T-cell (primary cell): ENCODE measurements at regions not wholly inside any gene's neighbourhood (a gene's known extent, or its start where the extent isn't known, plus 50 kb on each side); places are given as distances from the start of the nearest gene placed in this dataset.
"Not testable (repeated sequence)": the region's sequence is repeated elsewhere in the genome, so short reads cannot be mapped to it uniquely, and the experiment has no call there.

Experiments used
- ATAC-seq, 4 experiments: fragments of 200-7000 bp in 3 of 4; fragments of 150-1000 bp in 1 of 4; cut with Tn5 transposase; replicated peaks in 1 of 4; 1 replicate in 3 of 4; 2 replicates in 1 of 4; pipeline ENCODE4 v1.10.0; 2021; ENCODE audit warnings: moderate library complexity in 3 of 4, mild to moderate bottlenecking in 2 of 4, moderate number of reproducible peaks in 1 of 4
- CTCF ChIA-PET, 2 donors: fragments of 300-600 bp; sonication (Branson Sonifier 250); formaldehyde crosslinking; loops; one replicate each; lab custom pipeline; 2022; ENCODE audit warnings: antibody characterized with exemption in 2 of 2; lab: Charles Lee
- POLR2A ChIA-PET, 2 donors: fragments of 300-600 bp; sonication (Branson Sonifier 250); formaldehyde crosslinking; loops; one replicate each; lab custom pipeline; 2022; ENCODE audit warnings: antibody characterized with exemption in 2 of 2; lab: Charles Lee
- DNase-seq, 35 experiments: peaks; one replicate each; pipeline versions ENCODE4 v3.0.0 to v3.0.0-alpha.2; 2013 to 2023
- H3K27ac ChIP-seq: one replicate; pipeline ENCODE4 v1.5.1; 2013; ENCODE audit warnings: low read length
- H3K27me3 ChIP-seq, 2 experiments: replicated peaks in 1 of 2; 1 replicate in 1 of 2; 2 replicates in 1 of 2; pipeline versions ENCODE4 v1.6.1 to v1.7.0; 2013; ENCODE audit warnings: low read length in 1 of 2, mixed read lengths in 1 of 2; ENCODE audit not compliant: control insufficient read depth in 2 of 2, insufficient read depth in 2 of 2; ENCODE audit errors: extremely low read depth in 1 of 2
- H3K36me3 ChIP-seq, 2 donors: 1 replicate in 1 of 2; 2 replicates in 1 of 2; pipeline versions ENCODE4 v1.6.1 to v1.7.0; 2013; ENCODE audit warnings: low read length in 1 of 2; ENCODE audit not compliant: control insufficient read depth in 2 of 2, insufficient read depth in 1 of 2; ENCODE audit errors: extremely low read depth in 1 of 2
- H3K4me1 ChIP-seq, 2 experiments: 1 replicate in 1 of 2; 2 replicates in 1 of 2; pipeline versions ENCODE4 v1.6.1 to v1.7.0; 2013; ENCODE audit warnings: low read length in 2 of 2, mixed read lengths in 1 of 2; ENCODE audit not compliant: insufficient read depth in 2 of 2, control insufficient read depth in 1 of 2; ENCODE audit errors: extremely low read depth in 1 of 2
- H3K4me3 ChIP-seq, 2 donors: 1 replicate in 1 of 2; 2 replicates in 1 of 2; pipeline versions ENCODE4 v1.5.1 to v1.7.0; 2013; ENCODE audit warnings: mild to moderate bottlenecking in 2 of 2, low read length in 1 of 2, moderate library complexity in 1 of 2; ENCODE audit not compliant: control insufficient read depth in 1 of 2; ENCODE audit errors: extremely low read depth in 1 of 2
- H3K9me3 ChIP-seq: 2 replicates; pipeline ENCODE4 v1.7.0; 2013
- H3K27ac Mint-ChIP-seq, 2 donors: one replicate each; pipeline ENCODE4 v1.8.0; 2020 to 2021; ENCODE audit warnings: mild to moderate bottlenecking in 2 of 2, mixed read lengths in 2 of 2
- H3K27me3 Mint-ChIP-seq, 2 donors: one replicate each; pipeline ENCODE4 v1.8.0; 2021 to 2022; ENCODE audit warnings: mixed read lengths in 2 of 2
- H3K36me3 Mint-ChIP-seq: one replicate; pipeline ENCODE4 v1.8.0; 2021; ENCODE audit warnings: mixed read lengths
- H3K4me1 Mint-ChIP-seq, 3 donors: one replicate each; pipeline ENCODE4 v1.8.0; 2020 to 2022; ENCODE audit warnings: mixed read lengths in 3 of 3, mild to moderate bottlenecking in 1 of 3
- H3K4me3 Mint-ChIP-seq, 3 donors: one replicate each; pipeline ENCODE4 v1.8.0; 2020 to 2022; ENCODE audit warnings: mild to moderate bottlenecking in 3 of 3, mixed read lengths in 3 of 3, moderate library complexity in 3 of 3
- H3K9me3 Mint-ChIP-seq, 3 donors: one replicate each; pipeline ENCODE4 v1.8.0; 2020 to 2022; ENCODE audit warnings: mixed read lengths in 3 of 3
- WGBS: methylation state at CpG from one replicate; pipeline ENCODE4 v1.1.5; 2013; ENCODE audit warnings: missing lambda C conversion rate; ENCODE audit not compliant: insufficient coverage; 5-methylcytosine and 5-hydroxymethylcytosine counted together

- Mint-ChIP-seq H3K27me3 (peaks cover 0 to 17% of the 10 kb centered on the region in 2 donors), H3K4me3 (no peak overlapping the region), H3K27ac (no peak overlapping the region), H3K36me3 (no peaks in the 10 kb centered on the region), H3K4me1 (no peaks in the 10 kb centered on the region), H3K9me3 (no peaks in the 10 kb centered on the region)
- Histone ChIP-seq H3K4me3 (no peak overlapping the region), H3K4me1 (no peaks in the 10 kb centered on the region), H3K36me3 (no peaks in the 10 kb centered on the region), H3K27ac (no peak overlapping the region), H3K9me3 (no peaks in the 10 kb centered on the region), H3K27me3 (no peaks in the 10 kb centered on the region)
- CTCF ChIA-PET = no interaction called here
- ATAC-seq (no peak), DNase-seq (no peak)
- POLR2A ChIA-PET = no interaction called here
- 83% methylated on average over 2 of the region's 3 CpGs for WGBS
Observed at GRCh38 chrX:51026862-51027261, 116.3 kb downstream of the BMP15 start.

GRCh38 chrX:51035746-51036145, 125.2 kb downstream of the BMP15 start:
- Histone ChIP-seq H3K9me3 (no peaks in the 10 kb centered on the region), H3K36me3 (no peaks in the 10 kb centered on the region), H3K4me3 (no peak overlapping the region), H3K27ac (no peak overlapping the region), H3K4me1 (no peaks in the 10 kb centered on the region), H3K27me3 (no peaks in the 10 kb centered on the region)
- Mint-ChIP-seq H3K27me3 (peaks cover 0 to 16% of the 10 kb centered on the region in 2 donors), H3K4me1 (no peaks in the 10 kb centered on the region), H3K4me3 (no peak overlapping the region), H3K27ac (no peak overlapping the region), H3K9me3 (no peaks in the 10 kb centered on the region), H3K36me3 (no peaks in the 10 kb centered on the region)
- ChIA-PET POLR2A (interaction anchor here in 1 of 2 donors (0.6 to 0.7 kb wide), 2 partner anchors 35 to 1516 kb away, joined by 4 read pairs; no protein-coding TSS in a partner anchor), CTCF (no interaction called here)
- 40% methylated on average over 1 of the region's 3 CpGs for WGBS
- DNase-seq (no peak), ATAC-seq (no peak)

GRCh38 chrX:51047950-51048349, 137.4 kb downstream of the BMP15 start:
- Mint-ChIP-seq H3K27me3 (peaks cover 0 to 28% of the 10 kb centered on the region in 2 donors), H3K36me3 (no peaks in the 10 kb centered on the region), H3K9me3 (no peaks in the 10 kb centered on the region), H3K27ac (no peak overlapping the region), H3K4me3 (no peak overlapping the region), H3K4me1 (no peaks in the 10 kb centered on the region)
- Histone ChIP-seq H3K4me1 (no peaks in the 10 kb centered on the region), H3K4me3 (no peak overlapping the region), H3K27me3 (no peaks in the 10 kb centered on the region), H3K9me3 (no peaks in the 10 kb centered on the region), H3K27ac (no peak overlapping the region), H3K36me3 (no peaks in the 10 kb centered on the region)
- DNase-seq (no peak), ATAC-seq (no peak)
- ChIA-PET CTCF (interaction anchor here in 1 of 2 donors (0.5 to 0.6 kb wide), 2 partner anchors 61 to 76 kb away, joined by 4 to 8 read pairs; no protein-coding TSS in a partner anchor), POLR2A (no interaction called here)
- WGBS = no CpG with 5 or more reads among the region's 2 CpGs

GRCh38 chrX:51053741-51054140, 143.2 kb downstream of the BMP15 start:
- Mint-ChIP-seq H3K36me3 (no peaks in the 10 kb centered on the region), H3K4me1 (no peaks in the 10 kb centered on the region), H3K27me3 (peaks cover 0 to 8% of the 10 kb centered on the region in 2 donors), H3K9me3 (no peaks in the 10 kb centered on the region), H3K4me3 (no peak overlapping the region), H3K27ac (no peak overlapping the region)
- POLR2A ChIA-PET = interaction anchor here in 1 of 2 donors (0.7 kb wide), 1 partner anchor 255 kb away, joined by 10 read pairs; no protein-coding TSS in a partner anchor
- H3K27me3 ChIP-seq = no peaks in the 10 kb centered on the region
- H3K9me3 ChIP-seq = no peaks in the 10 kb centered on the region
- WGBS = 100% methylated on average over 3 of the region's 6 CpGs
- ATAC-seq (no peak), DNase-seq (no peak)
- H3K4me1 ChIP-seq = no peaks in the 10 kb centered on the region
- H3K4me3 ChIP-seq = no peak overlapping the region
- CTCF ChIA-PET = no interaction called here
- H3K36me3 ChIP-seq = no peaks in the 10 kb centered on the region
- H3K27ac ChIP-seq = no peak overlapping the region

- Mint-ChIP-seq H3K27ac (no peak overlapping the region), H3K4me3 (no peak overlapping the region), H3K9me3 (no peaks in the 10 kb centered on the region), H3K36me3 (no peaks in the 10 kb centered on the region), H3K27me3 (peaks cover 0 to 27% of the 10 kb centered on the region in 2 donors), H3K4me1 (no peaks in the 10 kb centered on the region)
- POLR2A ChIA-PET = no interaction called here
- peaks cover 0 to 2% of the 10 kb centered on the region in 2 experiments for H3K27me3 ChIP-seq
- no peak overlapping the region for H3K27ac ChIP-seq
- CTCF ChIA-PET = no interaction called here
- ATAC-seq (no peak), DNase-seq (no peak)
- no peaks in the 10 kb centered on the region for H3K4me1 ChIP-seq
- H3K36me3 ChIP-seq = no peaks in the 10 kb centered on the region
- H3K9me3 ChIP-seq = no peaks in the 10 kb centered on the region
- H3K4me3 ChIP-seq = no peak overlapping the region
Observed at GRCh38 chrX:51098046-51098445, 187.5 kb downstream of the BMP15 start.

- H3K4me1 Mint-ChIP-seq, POLR2A ChIA-PET, ATAC-seq, H3K36me3 Mint-ChIP-seq, H3K27ac Mint-ChIP-seq, H3K9me3 Mint-ChIP-seq, H3K36me3 ChIP-seq, H3K4me3 Mint-ChIP-seq, H3K27me3 Mint-ChIP-seq, DNase-seq, H3K4me3 ChIP-seq, H3K27ac ChIP-seq, H3K27me3 ChIP-seq, H3K9me3 ChIP-seq, CTCF ChIA-PET, H3K4me1 ChIP-seq: not testable (repeated sequence)
- no CpG with 5 or more reads among the region's 52 CpGs for WGBS
Observed at GRCh38 chrX:51119058-51119926, 208.8 kb downstream of the BMP15 start.
